ENCODE measurements at regions not wholly inside any gene's neighbourhood (a gene's known extent, or its start where the extent isn't known, plus 50 kb on each side); places are given as distances from the start of the nearest gene placed in this dataset.

GRCh38 chr4:160129439-160129838 lies 1026.6 kb downstream of the RAPGEF2 start:
- Histone ChIP-seq H3K27me3 (ENCODE audit: control insufficient read depth in 1 of 2, insufficient read depth in 2 of 2, low read length in 2 of 2) (no peaks in the 10 kb centered on the region), H3K4me1 (ENCODE audit: insufficient read depth, low read length) (no peaks in the 10 kb centered on the region), H3K36me3 (replicated peaks in 1 of 2; ENCODE audit: control insufficient read depth in 1 of 2, insufficient read depth in 2 of 2, low read length in 2 of 2) (no peaks in the 10 kb centered on the region), H2AFZ (ENCODE audit: low read length) (no peak overlapping the region), H3K79me2 (ENCODE audit: insufficient read depth, low read length) (no peaks in the 10 kb centered on the region), H3K4me2 (ENCODE audit: low read depth, low read length) (no peak overlapping the region), H3K4me3 (replicated peaks in 1 of 3; ENCODE audit: insufficient read depth in 1 of 3, low read depth in 2 of 3, low read length in 3 of 3) (no peak overlapping the region), H4K20me1 (ENCODE audit: insufficient read depth, low read length) (no peaks in the 10 kb centered on the region), H3K9ac (ENCODE audit: insufficient read depth, low read depth, low read length) (no peak overlapping the region), H3K27ac (ENCODE audit: extremely low read length, insufficient read depth, low read length) (no peak overlapping the region), H3K9me3 (ENCODE audit: low read length) (peaks cover 41% of the 10 kb centered on the region)
- BruUV-seq (replicated peaks) = no TSS peak
- in situ Hi-C loops (cut with HindIII; ENCODE audit: extremely low pct_ligation_motif_present, low pct_unique_long_range_greater_than_20kb) (no loop called here), intact Hi-C loops (cut with micrococcal nuclease; ENCODE audit: unreplicated experiment) (no loop called here)
- WGBS (ENCODE audit: low lambda C conversion rate) = 0% methylated on average over 2 of the region's 2 CpGs
- DNase-seq (ENCODE audit: low spot score) (no peak), FAIRE-seq (no peak), ATAC-seq (no peak)
- ChIA-PET CTCF (ENCODE audit: low intra/inter-chr PET ratio, low total read pairs) (no interaction called here), POLR2A (no interaction called here)
- TF ChIP-seq KLF16 (CRISPR knock-in tag; IDR thresholded peaks at IDR 0.05) = no peak
- TF ChIP-seq SUZ12 (IDR thresholded peaks at IDR 0.05; ENCODE audit: low read depth, low read length) = no peak
- TF ChIP-seq THRA (CRISPR knock-in tag; IDR thresholded peaks at IDR 0.05; ENCODE audit: borderline replicate concordance) = no peak
- no peak for TF ChIP-seq FUBP1 (CRISPR knock-in tag; IDR thresholded peaks at IDR 0.05; ENCODE audit: borderline replicate concordance)
- TF ChIP-seq ZSCAN12 (CRISPR knock-in tag; IDR thresholded peaks at IDR 0.05) = no peak
- no peak for TF ChIP-seq ISL2 (CRISPR knock-in tag; IDR thresholded peaks at IDR 0.05)
- no peak for TF ChIP-seq CBX5 (CRISPR knock-in tag; IDR thresholded peaks at IDR 0.05; ENCODE audit: borderline replicate concordance)
- no peak for TF ChIP-seq MLLT10 (CRISPR knock-in tag; IDR thresholded peaks at IDR 0.05)
- no peak for TF ChIP-seq TCF12 (IDR thresholded peaks at IDR 0.05)
- no peak for TF ChIP-seq TCF12 (CRISPR knock-in tag; IDR thresholded peaks at IDR 0.05)
- no peak for TF ChIP-seq TOPORS (CRISPR knock-in tag; IDR thresholded peaks at IDR 0.05)
- no peak for TF ChIP-seq ZNF282 (IDR thresholded peaks at IDR 0.05; ENCODE audit: partially characterized antibody)
- no peak for TF ChIP-seq POLR2A (IDR thresholded peaks at IDR 0.05; ENCODE audit: insufficient read depth in 1 of 2, low read depth in 2 of 2, low read length in 2 of 2)
- TF ChIP-seq ZBTB7B (CRISPR knock-in tag; IDR thresholded peaks at IDR 0.05) = no peak
- no peak for TF ChIP-seq NR2F1 (CRISPR knock-in tag; IDR thresholded peaks at IDR 0.05)
- TF ChIP-seq PRDM4 (CRISPR knock-in tag; IDR thresholded peaks at IDR 0.05; ENCODE audit: borderline replicate concordance) = no peak
- TF ChIP-seq ZNF782 (CRISPR knock-in tag; IDR thresholded peaks at IDR 0.05; ENCODE audit: borderline replicate concordance) = no peak
- no peak for TF ChIP-seq TFAP4 (IDR thresholded peaks at IDR 0.05; ENCODE audit: borderline replicate concordance, low read depth)
- TF ChIP-seq CHD2 (IDR thresholded peaks at IDR 0.05; ENCODE audit: low read depth, low read length) = no peak
